GM21381 (cell line): ENCODE measurements at regions not wholly inside any gene's neighbourhood (a gene's known extent, or its start where the extent isn't known, plus 50 kb on each side); places are given as distances from the start of the nearest gene placed in this dataset.
"Not testable (repeated sequence)": the region's sequence is repeated elsewhere in the genome, so short reads cannot be mapped to it uniquely, and the experiment has no call there.

Experiments
- ATAC-seq: cut with Tn5 transposase; IDR thresholded peaks from one replicate; pipeline ENCODE4 v1.9.1; 2021; ENCODE audit warnings: mild to moderate bottlenecking, moderate library complexity; ENCODE audit not compliant: unreplicated experiment

DNA sequence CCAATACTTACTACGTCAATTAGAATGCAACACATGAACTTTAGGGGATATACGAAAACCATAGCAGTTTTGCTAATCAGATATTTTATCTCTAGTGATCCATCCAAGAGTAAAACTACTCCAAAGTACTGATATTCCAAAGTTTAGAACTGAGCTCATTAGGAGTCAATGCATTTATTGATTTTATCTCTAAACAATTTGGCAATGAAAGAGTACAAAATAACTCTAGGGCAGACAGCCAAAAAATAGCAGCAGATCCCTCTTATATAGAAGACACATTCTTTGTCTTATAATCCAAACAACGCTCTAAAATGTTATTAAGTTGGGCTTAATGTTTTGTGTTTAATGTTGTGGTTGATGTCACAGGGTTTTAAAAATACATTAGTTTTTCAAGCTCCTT, 923.9 kb upstream of the MAN1A1 start:
- ATAC-seq, result no peak

DNA sequence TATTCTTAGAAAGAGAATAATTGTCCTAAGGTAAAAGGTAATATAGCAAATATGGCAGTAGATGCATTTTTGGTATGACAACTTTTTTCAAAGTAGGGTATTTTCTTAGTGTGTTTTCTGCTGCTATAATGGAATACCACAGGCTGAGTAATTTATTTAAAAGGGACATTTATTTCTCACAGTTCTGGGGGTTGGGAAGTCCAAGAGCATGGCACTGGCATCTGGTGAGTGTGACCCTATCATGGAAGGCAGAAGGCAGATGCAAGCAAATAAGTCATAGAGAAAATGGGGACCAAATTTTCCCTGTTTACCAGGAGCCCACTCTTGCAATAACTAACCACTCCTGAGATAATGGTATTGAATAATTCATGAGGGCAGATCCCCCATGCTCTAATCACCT, 922.5 kb upstream of the MAN1A1 start:
- ATAC-seq, result no peak

DNA sequence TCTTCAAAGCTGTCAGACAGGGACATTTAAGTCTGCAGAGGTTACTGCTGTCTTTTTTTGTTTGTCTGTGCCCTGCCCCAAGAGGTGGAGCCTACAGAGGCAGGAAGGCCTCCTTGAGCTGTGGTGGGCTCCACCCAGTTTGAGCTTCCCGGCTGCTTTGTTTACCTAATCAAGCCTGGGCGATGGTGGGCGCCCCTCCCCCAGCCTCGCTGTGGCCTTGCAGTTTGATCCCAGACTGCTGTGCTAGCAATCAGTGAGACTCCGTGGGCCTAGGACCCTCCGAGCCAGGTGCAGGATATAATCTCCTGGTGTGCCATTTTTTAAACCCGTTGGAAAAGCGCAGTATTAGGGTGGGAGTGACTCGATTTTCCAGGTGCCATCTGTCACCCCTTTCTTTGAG, 918.7 kb upstream of the MAN1A1 start:
- not testable (repeated sequence) for ATAC-seq

DNA sequence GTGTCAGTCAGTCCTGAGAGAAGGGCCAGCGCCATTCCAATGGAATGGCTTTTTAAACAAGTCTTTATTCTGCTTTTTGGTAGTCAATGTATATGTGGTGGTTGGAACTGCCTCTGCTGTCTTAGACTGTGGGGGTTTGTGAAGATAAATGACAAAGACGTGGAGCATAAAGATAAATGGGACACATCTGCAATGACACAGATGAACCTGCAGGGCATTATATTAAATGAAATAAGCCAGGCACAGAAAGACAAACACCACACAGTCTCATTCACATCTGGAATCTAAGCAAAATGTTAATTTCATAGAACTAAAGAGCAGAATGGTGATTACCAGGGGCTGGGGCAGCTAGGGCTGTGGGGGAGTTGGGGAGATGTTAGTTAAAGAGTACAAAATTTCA, 912.8 kb upstream of the MAN1A1 start:
- ATAC-seq, result no peak

DNA sequence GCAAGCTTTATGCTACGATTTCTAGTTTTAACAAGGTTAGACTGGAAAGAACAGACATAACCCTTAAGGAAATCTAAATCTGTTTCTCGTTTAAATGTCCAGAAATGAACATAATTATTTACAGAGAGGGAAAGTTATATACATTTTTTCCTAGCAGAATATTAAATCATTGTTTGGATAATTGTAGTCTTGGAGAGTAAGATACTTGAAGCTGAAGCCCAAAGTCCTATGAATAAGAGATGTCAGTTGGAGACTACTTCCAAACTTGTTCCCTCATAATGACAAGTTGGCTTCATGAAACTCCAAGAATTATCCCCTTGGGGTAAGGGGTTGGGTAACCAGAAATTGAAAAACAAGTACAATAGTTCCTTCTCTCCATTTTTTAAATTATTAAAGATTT, 911.1 kb upstream of the MAN1A1 start:
- ATAC-seq, result no peak

DNA sequence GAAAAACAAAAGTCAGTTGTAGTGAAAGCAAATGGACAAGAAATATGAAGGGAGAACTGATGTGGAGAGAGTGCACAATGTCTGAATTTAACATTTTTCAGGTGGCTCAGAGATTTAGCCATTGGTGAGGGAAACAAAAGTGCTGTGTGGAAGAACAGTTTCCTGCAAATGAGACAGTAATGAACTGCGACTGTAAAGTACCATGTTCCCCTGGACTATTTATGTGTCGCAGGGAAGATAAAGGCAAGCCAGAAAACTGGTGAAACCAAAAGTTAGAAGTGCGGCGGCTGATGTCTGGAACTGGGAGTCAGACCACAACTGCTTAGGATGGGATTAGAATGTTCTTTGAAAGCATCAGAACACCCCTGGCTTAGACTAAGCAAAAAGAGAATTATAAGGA, 905.1 kb upstream of the MAN1A1 start:
- no peak for ATAC-seq

DNA sequence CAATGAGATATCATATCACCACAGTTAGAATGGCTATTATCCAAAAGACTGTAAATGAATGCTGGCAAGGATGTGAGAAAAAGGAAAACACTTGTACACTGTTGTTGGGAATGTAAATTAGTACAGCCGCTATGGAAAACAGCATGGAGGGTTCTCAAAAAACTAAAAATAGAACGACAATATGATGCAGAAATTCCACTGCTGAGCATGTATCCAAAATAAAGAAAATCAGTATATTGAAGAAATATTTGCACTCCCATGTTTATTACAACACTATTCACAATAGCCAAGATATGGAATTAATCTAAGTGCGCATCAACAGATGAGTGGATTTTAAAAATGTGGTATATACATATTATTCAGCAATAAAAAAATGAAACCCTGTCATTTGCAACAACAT, 898.9 kb upstream of the MAN1A1 start:
- ATAC-seq, result no peak

DNA sequence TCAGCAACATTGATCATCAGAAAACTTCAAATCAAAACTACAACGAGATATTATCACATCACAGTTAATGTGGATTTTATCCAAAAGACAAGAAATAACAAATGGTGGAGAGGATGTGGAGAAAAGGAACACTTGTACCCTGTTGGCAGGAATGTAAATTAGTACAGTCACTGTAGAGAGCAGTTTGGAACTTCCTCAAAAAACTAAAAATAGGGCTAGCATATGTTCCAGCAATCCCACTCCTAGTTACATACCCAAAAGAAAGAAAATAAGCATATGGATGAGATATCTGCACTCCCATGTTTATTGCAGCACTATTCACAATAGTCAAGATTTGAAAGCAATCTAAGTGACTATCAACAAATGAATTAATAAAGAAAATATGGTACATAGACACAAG, 887.7 kb upstream of the MAN1A1 start:
- no peak for ATAC-seq

DNA sequence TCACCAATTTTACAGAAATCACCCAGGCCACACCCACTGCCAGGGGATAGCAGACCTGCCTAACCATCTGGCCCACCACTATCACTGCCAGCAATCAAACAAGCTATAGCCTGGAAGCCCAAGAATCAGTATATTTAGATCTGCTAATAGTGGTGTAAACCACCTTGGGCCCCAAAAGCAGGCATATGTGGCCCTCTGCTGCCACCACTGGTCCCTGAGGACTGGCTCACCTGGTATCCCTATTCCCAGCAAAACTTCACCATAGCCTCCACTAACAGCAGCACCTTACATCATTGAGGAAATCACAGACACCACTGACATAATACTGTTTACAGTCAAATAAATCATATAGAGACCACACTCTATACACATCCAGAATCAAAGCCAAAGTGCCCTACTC, 880.4 kb upstream of the MAN1A1 start:
- no peak for ATAC-seq

DNA sequence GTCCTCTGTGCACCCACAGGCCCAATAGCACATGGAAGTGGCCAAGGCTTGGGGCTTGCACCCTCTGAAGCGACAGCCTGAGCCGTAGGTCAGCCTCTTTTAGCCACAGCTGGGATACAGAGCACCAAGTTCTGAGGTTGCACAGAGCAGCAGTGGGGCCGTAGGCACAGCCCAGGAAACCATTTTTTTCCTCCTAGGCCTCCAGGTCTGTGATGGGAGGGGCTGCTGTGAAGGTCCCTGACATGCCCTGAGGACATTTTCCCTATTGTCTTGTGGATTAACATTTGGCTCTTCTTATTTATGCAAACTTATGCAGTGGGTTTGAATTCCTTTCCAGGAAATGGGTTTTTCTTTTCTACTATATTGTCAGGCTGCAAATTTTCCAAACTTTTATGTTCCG, 878.7 kb upstream of the MAN1A1 start:
- ATAC-seq, result no peak

DNA sequence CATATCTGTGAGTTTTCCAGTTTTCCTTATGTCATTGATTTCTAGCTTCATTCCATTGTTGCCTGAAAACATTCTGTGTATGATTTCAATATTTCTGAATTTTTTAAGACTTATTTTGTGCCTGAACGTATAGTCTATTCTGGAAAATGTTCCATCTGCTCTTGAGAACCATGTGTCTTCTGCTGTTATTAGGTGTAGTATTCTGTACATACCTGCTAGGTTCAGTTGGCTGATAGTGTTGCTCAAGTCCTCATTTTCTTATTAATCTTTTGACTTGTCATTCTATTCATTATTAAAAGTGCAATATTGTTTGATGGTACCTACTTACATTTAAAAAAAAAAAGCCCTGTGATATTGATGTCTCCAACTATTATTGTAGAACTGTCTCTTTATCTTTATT, 869.8 kb upstream of the MAN1A1 start:
- no peak for ATAC-seq

DNA sequence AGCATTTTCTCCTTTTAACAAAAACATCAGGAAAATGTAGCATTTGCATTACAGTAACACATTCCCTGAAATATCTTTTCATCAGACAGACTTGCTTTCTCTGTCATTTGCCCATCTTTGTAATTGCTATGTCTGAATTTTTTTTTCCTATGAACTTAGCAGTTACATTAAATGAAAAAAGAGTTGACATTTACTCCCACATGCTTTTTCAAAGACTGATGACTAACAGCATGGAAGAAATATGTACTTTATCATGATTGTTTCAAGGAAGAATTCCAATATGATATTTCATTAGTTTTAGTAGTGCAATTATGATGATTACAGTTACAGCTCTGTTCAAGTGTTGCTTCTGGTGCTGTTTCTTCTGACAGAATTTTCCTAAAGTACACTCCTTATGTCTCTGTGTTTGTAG, 864.5 kb upstream of the MAN1A1 start:
- ATAC-seq, result no peak

DNA sequence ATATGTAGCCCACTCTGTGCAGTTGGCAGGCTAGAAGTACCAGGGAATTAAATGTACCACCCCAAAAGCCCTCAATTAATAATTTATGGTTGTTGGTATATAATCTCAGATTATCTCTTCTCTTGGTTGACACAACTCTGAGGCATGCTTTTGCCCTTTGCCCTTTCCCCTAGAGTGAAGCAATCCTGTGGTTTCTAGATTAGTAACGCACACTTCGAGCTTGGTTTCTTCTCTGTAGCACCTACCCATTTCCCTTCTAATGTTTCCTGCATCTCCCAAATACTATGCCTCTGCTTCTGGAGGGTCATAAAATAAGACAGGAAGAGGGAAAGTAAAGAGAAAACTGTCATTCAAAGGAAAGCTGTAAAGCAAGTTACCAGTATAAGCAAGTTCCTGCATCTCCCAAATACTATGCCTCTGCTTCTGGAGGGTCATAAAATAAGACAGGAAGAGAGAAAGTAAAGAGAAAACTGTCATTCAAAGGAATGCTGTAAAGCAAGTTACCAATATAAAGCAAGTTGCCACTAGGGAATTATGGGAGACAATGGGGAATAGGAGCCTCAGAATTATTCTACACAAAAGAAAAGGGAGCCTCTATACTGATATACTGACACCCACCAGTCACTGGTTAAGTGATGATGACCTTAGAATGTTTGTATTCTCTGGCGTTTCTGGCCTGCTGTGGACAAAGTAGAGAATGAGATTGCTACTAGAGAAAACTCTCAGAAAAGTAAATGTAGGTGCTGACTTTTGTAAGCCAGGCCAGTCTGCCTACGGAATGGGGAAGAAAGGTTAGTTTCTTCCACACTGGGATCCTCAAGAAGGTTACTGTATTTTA, 862.6 kb upstream of the MAN1A1 start:
- no peak for ATAC-seq

DNA sequence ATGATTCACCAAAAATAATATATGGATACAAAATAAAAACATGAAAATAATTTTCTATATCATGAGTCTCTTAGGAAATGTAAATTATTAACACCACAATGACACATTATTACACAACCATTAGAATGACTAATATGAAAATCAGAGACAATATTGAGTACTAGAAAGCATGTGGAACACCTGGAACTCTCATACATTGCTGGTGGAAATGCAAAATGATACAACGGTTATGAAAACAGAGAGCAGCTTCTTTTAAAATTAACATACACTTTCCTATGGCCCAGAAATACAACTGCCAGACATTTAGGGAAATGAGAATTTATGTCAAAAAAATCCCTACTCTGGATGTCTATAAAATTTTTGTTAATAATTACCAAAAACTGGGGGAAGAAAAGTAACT, 853.3 kb upstream of the MAN1A1 start:
- ATAC-seq, result no peak

DNA sequence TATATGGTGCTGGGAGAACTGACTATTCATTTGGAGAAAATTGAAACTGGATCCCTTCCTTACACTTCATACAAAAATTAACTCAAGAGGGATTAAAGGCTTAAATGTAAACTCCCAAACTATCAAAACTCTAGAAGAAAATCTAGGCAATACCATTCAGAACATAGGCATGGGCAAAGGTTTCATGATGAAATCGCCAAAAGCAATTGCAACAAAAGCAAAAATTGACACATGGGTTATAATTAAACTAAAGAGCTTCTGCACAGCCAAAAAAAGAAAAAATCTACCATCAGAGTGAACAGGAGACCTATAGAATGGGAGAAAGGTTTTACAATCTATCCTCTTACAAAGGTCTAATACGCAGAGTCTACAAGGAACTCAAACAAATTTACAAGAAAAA, 851.3 kb upstream of the MAN1A1 start:
- no peak for ATAC-seq

DNA sequence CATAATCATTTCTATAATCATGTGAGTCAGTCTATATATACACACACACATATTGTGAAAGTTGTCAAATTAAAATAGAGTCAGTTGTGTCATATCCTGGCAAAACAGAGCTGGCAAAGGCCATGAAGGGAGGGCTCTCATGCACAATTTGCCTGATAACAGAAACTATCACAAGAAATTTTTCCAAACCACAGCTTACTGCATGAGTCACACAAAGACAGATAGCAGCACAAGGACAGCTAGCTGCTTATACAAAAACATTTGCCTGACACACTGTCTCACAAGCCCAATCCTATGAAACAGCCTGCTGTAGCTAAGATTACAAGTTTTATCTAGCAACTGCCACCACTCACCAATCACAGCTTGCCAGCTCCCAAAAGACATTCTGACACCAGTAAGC, 848.5 kb upstream of the MAN1A1 start:
- ATAC-seq, result no peak

DNA sequence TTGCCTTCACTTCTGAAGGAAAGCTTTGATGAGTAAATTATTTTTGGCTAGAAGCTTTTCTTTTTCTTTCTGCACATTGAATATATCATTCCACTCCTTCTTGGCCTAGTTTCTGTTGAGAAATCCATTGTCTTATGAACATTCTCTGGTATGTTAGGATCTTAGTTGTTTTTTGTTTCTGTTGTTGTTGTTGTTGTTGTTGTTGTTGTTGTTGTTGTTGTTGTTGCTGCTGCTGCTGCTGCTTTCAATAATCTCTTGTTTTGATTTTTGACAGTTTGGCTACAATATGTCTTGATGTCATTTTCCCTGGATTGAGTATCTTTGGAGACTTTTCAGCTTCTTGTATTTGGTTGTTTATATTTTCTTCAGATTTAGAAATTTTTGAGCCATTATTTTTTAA, 836.5 kb upstream of the MAN1A1 start:
- no peak for ATAC-seq

DNA sequence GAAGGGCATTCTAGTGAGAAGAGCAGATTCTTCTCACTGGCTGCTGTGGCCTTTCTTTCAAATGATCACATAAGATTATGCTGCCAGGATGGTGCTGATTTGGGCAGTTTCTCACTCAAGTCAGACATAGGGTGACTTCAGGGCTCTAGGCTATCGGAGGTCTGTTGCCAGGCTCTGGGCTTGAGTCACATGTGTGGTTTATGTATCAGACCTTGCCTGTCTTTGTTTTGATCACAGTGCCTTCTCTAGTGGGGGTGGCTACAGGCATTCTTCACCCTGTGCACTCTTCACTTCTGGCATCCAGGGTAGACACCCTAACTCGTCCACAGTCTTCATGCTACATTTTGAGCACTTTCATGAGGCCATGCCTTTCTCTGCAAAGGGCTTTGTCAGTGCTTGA, 823.7 kb upstream of the MAN1A1 start:
- no peak for ATAC-seq

DNA sequence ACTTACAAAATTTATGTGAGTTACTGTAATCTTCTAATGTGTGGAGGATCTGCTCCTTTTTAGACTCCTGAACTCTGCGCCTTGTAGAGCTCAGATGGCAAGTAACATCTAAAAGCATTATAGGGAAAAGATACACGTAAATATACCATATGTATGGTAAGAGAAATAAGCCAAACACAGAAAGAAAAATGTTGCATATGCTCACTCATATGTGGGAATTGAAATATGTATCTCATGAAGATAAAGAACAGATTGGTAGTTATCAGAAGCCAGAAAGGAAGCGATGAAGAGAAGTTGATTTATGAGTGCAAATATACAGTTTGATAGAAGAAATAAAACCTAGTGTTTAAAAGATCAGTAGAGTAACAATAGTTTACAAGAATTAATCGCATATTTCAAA, 815.0 kb upstream of the MAN1A1 start:
- ATAC-seq, result no peak

DNA sequence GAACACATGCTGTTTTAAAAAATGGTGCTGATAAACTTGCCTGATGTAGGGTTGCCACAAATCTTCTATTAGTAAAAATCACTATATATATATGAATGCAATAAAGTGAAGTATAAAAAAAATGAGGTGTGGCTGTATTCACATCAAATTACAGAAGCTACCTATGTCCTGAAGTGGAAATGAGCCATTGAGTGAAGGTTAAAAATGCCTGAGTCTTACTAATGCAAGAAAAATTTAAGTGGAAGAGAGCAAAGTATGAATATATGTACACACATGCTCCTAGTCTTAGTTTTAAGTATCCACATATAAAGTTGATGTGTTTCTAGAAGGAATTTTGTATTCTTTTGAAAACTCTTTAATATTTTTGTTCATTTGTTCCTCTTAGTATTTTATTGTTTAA, 808.3 kb upstream of the MAN1A1 start:
- ATAC-seq, result no peak

DNA sequence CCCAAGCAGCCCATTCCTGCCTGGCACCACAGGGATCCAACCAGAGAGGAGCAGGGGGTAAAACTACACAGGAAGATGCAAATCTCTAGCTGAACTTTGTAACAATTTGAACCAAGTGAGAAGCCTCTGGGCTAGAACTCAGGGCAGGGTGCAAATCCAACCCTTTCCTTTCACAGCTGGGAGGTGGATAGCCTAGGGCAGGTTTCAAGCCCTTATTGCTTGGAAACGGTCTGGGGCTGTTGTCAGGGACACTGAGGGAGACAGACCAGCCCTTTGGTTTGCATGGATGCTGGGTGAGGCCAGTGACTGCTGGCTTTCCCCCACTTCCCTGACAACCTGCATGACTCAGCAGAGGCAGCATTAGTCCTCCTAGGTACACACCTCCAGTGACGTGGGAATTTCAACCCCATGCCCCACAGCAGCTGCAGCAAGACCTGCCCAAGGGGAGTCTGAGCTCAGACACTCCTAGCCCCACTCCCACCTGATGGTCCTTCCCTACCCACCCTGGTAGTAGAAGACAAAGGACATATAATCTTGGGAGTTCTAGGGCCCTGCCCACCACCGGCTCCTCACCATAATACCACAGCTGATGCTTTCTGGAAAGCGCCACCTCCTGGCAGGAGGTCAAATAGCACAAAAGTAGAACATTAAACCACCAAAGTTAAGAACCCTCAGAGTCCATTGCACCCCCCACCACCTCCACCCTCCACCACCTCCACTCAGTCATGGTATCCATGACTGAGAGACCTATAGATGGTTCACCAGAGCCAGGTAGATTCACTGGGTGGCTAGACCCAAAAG, 797.7 kb upstream of the MAN1A1 start:
- no peak for ATAC-seq

DNA sequence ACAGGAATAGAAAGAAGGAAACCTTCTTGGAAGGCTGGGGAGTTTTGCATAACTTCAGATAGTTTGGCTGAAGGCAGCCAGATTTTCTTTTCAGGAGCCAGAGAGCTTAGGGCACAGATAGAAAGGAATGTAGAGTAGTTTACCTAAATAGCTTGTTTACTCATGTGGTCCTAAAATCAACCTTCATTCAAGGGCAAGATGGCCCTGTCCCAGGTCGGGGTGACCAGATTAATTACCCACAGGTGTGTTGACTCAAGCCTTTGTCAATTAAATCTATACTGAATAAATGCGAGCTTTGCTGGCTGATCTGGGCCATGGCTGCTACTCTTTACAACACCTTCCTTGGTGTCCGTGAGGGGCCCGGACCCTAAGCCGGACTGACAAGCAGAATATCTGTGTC, 792.0 kb upstream of the MAN1A1 start:
- no peak for ATAC-seq
